Liver (tissue), 3 donors: ENCODE measurements at regions not wholly inside any gene's neighbourhood (a gene's known extent, or its start where the extent isn't known, plus 50 kb on each side); places are given as distances from the start of the nearest gene placed in this dataset.

ENCODE experiments used
- FOXA1 ChIP-seq: IDR thresholded peaks from 2 replicates; pipeline ENCODE4 v1.6.1; 2016; ENCODE audit warnings: antibody characterized with exemption
- HNF4A ChIP-seq, 2 donors: conservative IDR thresholded peaks; 2 replicates each; pipeline ENCODE4 v1.6.1; 2016; ENCODE audit warnings: antibody characterized with exemption in 2 of 2, mild to moderate bottlenecking in 2 of 2
- TF ChIP-seq, protein P1 (sequence below): fragments of 150-350 bp; IDR thresholded peaks from 2 replicates; pipeline ENCODE4 v1.5.1; 2017; ENCODE audit warnings: improper control_type of control experiment, low read depth, low read length; ENCODE audit not compliant: missing input control
- TF ChIP-seq, protein P2 (sequence below): IDR thresholded peaks from 2 replicates; pipeline ENCODE4 v1.6.1; 2016; ENCODE audit warnings: antibody characterized with exemption, mild to moderate bottlenecking
- donor health status: healthy.
- donor health status: healthy.

DNA sequence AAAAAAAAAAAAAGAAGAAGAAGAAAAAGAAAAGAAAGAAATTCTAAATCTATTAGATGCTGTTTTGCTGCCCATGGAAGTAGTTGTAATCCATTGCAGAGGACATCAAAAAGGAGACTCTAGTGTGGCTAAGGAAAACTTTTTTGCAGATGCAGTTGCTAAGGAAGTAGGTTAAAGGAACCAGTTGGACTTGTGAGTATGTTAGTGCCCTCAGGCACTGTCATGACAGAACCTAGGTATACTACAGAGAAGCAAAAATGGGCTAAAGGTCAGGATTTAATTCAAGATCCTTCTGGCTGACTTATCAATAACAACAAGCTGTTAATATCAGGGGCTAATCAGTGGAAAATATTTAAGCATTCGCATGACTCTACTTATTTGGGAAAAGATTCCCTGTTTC is 1571.6 kb upstream of the FLRT2 start:
- TF ChIP-seq, protein P1, sequence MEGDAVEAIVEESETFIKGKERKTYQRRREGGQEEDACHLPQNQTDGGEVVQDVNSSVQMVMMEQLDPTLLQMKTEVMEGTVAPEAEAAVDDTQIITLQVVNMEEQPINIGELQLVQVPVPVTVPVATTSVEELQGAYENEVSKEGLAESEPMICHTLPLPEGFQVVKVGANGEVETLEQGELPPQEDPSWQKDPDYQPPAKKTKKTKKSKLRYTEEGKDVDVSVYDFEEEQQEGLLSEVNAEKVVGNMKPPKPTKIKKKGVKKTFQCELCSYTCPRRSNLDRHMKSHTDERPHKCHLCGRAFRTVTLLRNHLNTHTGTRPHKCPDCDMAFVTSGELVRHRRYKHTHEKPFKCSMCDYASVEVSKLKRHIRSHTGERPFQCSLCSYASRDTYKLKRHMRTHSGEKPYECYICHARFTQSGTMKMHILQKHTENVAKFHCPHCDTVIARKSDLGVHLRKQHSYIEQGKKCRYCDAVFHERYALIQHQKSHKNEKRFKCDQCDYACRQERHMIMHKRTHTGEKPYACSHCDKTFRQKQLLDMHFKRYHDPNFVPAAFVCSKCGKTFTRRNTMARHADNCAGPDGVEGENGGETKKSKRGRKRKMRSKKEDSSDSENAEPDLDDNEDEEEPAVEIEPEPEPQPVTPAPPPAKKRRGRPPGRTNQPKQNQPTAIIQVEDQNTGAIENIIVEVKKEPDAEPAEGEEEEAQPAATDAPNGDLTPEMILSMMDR: no peak
- TF ChIP-seq, protein P2, sequence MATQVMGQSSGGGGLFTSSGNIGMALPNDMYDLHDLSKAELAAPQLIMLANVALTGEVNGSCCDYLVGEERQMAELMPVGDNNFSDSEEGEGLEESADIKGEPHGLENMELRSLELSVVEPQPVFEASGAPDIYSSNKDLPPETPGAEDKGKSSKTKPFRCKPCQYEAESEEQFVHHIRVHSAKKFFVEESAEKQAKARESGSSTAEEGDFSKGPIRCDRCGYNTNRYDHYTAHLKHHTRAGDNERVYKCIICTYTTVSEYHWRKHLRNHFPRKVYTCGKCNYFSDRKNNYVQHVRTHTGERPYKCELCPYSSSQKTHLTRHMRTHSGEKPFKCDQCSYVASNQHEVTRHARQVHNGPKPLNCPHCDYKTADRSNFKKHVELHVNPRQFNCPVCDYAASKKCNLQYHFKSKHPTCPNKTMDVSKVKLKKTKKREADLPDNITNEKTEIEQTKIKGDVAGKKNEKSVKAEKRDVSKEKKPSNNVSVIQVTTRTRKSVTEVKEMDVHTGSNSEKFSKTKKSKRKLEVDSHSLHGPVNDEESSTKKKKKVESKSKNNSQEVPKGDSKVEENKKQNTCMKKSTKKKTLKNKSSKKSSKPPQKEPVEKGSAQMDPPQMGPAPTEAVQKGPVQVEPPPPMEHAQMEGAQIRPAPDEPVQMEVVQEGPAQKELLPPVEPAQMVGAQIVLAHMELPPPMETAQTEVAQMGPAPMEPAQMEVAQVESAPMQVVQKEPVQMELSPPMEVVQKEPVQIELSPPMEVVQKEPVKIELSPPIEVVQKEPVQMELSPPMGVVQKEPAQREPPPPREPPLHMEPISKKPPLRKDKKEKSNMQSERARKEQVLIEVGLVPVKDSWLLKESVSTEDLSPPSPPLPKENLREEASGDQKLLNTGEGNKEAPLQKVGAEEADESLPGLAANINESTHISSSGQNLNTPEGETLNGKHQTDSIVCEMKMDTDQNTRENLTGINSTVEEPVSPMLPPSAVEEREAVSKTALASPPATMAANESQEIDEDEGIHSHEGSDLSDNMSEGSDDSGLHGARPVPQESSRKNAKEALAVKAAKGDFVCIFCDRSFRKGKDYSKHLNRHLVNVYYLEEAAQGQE: no peak
- no peak for TF ChIP-seq FOXA1
- no peak for TF ChIP-seq HNF4A (conservative IDR thresholded peaks at IDR 0.05)
